ENCODE measurements at regions not wholly inside any gene's neighbourhood (a gene's known extent, or its start where the extent isn't known, plus 50 kb on each side); places are given as distances from the start of the nearest gene placed in this dataset.

- TF ChIP-seq EZH2 (IDR thresholded peaks at IDR 0.05; ENCODE audit: low read length, missing control alignments) (no peak), CTCF (conservative IDR thresholded peaks at IDR 0.05 in 1 of 2, IDR thresholded peaks at IDR 0.05 in 1 of 2; ENCODE audit: low read depth in 1 of 2, low read length in 2 of 2) (no peak)
Observed at GRCh38 chr13:104953588-104953987, 1581.9 kb downstream of the EFNB2 start.
